ENCODE measurements at regions not wholly inside any gene's neighbourhood (a gene's known extent, or its start where the extent isn't known, plus 50 kb on each side); places are given as distances from the start of the nearest gene placed in this dataset.

DNA sequence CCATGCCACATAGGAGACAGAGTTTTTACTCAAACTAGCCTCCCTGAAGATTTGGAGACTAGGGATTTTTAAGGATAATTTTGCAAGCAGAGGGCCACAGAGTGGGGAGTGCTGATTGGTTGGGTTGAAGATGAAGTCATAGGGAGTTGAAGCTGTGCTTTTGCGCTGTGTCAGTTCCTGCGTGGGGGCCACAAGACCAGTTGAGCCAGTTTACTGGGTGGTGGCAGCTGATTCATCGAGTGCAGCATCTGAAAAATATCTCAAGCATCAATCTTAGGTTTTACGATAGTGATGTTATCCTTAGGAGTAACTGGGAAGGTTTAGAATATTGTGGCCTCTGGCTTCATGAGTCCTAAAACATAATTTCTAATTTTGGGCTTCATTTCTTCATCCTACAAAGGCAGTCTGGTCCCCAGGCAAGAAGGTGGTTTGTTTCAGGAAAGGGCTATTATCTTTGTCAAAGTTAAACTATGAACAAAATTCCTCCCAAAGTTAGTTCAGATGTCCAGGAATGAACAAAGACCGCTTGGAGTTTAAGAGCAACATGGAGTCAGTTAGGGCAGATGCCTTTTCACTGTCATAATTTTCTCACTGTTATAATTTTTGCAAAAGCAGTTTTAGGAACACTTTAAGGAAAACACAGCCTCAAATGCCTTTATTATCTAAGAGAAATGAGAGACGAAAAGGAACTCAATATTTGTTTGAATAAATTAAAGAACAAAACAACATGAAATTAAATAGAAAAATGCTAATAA lies 960.8 kb upstream of the PRKX start:
- no peak for TF ChIP-seq ZNF274 (IDR thresholded peaks at IDR 0.05; ENCODE audit: low read depth, low read length)
- no peak for TF ChIP-seq YY1 (IDR thresholded peaks at IDR 0.05; ENCODE audit: insufficient read depth, insufficient read length)
- TF ChIP-seq SUZ12 (IDR thresholded peaks at IDR 0.05; ENCODE audit: extremely low read depth, insufficient read depth, insufficient read length) = no peak

Measured in NT2/D1 (cell line).